ENCODE measurements at regions not wholly inside any gene's neighbourhood (a gene's known extent, or its start where the extent isn't known, plus 50 kb on each side); places are given as distances from the start of the nearest gene placed in this dataset.
"Not testable (repeated sequence)": the region's sequence is repeated elsewhere in the genome, so short reads cannot be mapped to it uniquely, and the experiment has no call there.

- DNase-seq (ENCODE audit: low read depth) = no peak
- TF ChIP-seq, protein P1, sequence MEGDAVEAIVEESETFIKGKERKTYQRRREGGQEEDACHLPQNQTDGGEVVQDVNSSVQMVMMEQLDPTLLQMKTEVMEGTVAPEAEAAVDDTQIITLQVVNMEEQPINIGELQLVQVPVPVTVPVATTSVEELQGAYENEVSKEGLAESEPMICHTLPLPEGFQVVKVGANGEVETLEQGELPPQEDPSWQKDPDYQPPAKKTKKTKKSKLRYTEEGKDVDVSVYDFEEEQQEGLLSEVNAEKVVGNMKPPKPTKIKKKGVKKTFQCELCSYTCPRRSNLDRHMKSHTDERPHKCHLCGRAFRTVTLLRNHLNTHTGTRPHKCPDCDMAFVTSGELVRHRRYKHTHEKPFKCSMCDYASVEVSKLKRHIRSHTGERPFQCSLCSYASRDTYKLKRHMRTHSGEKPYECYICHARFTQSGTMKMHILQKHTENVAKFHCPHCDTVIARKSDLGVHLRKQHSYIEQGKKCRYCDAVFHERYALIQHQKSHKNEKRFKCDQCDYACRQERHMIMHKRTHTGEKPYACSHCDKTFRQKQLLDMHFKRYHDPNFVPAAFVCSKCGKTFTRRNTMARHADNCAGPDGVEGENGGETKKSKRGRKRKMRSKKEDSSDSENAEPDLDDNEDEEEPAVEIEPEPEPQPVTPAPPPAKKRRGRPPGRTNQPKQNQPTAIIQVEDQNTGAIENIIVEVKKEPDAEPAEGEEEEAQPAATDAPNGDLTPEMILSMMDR (IDR thresholded peaks at IDR 0.05; ENCODE audit: low read depth, low read length, missing control alignments) = no peak
- no peak overlapping the region for H3K4me3 ChIP-seq (ENCODE audit: low read depth, low read length)
Observed at GRCh38 chr6:84596488-84596887, 167.9 kb downstream of the TBX18 start.

DNA sequence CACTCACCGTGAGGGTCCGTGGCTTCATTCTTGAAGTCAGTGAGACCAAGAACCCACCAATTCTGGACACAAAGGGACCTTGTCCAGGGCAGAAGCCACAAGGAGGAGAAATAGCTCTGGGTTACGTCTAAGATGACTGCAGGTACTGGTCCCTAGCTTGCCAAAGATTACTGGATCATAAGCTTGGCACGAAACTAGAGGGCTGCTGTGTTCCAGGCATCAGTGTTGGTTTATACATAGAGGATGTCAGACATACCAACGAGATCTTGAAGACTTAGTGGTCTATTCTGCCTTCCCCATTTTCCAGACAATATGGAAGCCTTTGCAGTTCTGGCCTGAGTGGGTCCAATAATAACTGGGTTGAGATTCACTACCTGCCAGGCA lies 175.7 kb downstream of the TBX18 start:
- TF ChIP-seq, protein P1 (IDR thresholded peaks at IDR 0.05; ENCODE audit: low read depth, low read length, missing control alignments) = no peak
- no peak for DNase-seq (ENCODE audit: low read depth)
- no peak overlapping the region for H3K4me3 ChIP-seq (ENCODE audit: low read depth, low read length)

- not testable (repeated sequence) for H3K4me3 ChIP-seq (ENCODE audit: low read depth, low read length); DNase-seq (ENCODE audit: low read depth)
Observed at GRCh38 chr6:84587994-84588696, 176.3 kb downstream of the TBX18 start.

DNA sequence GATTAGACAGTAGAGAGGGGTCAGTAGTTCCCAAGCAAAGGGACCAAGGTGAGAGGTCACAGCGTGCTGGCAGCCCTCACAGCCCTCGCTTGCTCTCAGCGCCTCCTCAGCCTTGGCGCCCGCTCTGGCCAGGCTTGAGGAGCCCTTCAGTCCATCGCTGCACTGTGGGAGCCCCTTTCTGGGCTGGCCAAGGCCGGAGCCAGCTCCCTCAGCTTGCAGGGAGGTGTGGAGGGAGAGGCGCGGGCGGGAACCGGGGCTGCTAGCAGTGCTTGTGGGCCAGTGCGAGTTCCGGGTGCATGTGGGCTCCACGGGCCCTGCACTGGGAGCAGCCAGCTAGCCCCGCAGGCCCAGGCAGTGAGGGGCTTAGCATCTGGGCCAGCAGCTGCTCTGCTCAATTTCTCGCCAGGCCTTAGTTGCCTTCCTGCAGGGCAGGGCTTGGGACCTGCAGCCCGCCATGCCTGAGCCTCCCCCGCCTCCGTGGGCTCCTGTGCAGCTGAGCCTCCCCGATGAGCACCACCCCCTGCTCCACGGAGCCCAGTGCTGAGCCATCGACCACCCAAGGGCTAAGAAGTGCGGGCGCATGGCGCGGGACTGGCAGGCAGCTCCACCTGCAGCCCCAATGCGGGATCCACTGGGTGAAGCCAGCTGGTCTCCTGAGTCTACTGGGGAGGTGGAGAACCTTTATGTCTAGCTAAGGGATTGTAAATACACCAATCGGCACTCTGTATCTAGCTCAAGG lies 177.0 kb downstream of the TBX18 start:
- H3K4me3 ChIP-seq (ENCODE audit: low read depth, low read length); DNase-seq (ENCODE audit: low read depth): not testable (repeated sequence)

- no peak for DNase-seq (ENCODE audit: low read depth)
- H3K4me3 ChIP-seq (ENCODE audit: low read depth, low read length) = no peak overlapping the region
- TF ChIP-seq, protein P1 (IDR thresholded peaks at IDR 0.05; ENCODE audit: low read depth, low read length, missing control alignments) = no peak
Observed at GRCh38 chr6:84583784-84584183, 180.6 kb downstream of the TBX18 start.

- TF ChIP-seq, protein P1 (IDR thresholded peaks at IDR 0.05; ENCODE audit: low read depth, low read length, missing control alignments) = no peak
- DNase-seq (ENCODE audit: low read depth) = no peak
- H3K4me3 ChIP-seq (ENCODE audit: low read depth, low read length) = no peak overlapping the region
Observed at GRCh38 chr6:84582997-84583396, 181.4 kb downstream of the TBX18 start.

DNA sequence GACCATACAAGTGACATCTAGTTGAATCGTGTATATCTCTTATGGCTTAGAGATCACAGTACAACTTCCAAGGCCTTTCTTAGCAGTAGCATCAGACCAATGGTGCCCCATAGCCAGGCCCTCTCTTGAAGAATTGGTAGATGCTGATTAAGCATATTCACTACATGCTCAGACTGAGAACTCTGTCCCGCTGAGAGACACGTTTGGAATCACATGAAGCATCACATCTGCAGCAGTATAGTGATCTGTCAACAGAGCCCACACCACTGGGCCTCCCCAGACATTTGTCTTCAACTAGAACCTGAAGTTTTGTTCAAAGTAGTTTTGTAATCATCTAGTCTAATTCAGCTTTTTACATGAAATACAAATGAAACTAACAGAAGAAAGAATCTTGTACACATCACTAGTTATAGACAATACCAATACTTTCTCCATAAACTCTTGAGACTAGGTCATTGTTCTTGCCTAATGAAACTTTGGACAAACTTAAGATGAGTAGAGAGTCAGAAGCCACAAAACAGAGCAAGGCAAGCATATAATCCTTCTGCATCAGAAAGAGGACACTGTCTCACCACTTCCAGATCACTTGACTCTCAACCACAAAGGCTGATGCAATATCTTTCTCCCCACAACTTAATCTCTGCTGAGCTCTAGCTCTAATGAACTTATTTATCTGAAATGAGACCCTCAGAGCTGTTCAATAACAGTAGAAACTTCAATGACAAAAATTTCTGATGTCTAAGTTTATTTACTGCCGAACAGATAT lies 182.7 kb downstream of the TBX18 start:
- no peak overlapping the region for H3K4me3 ChIP-seq (ENCODE audit: low read depth, low read length)
- TF ChIP-seq, protein P1 (IDR thresholded peaks at IDR 0.05; ENCODE audit: low read depth, low read length, missing control alignments) = no peak
- DNase-seq (ENCODE audit: low read depth) = no peak

Data from GM12864 (cell line).